BJ (cell line): ENCODE measurements at regions not wholly inside any gene's neighbourhood (a gene's known extent, or its start where the extent isn't known, plus 50 kb on each side); places are given as distances from the start of the nearest gene placed in this dataset.

Experiments used
- CTCF ChIA-PET: fragments of 350-600 bp; formaldehyde crosslinking; extraction: SDS; loops from one replicate; lab custom pipeline; 2021; ENCODE audit warnings: antibody characterized with exemption, inconsistent platforms; lab: Yijun Ruan, JAX
- POLR2A ChIA-PET: fragments of 300-600 bp; sonication (Branson Sonifier 250); formaldehyde crosslinking; extraction: SDS; loops from one replicate; lab custom pipeline; 2021; ENCODE audit warnings: antibody characterized with exemption; lab: Charles Lee
- DNase-seq: peaks from one replicate; pipeline ENCODE4 v3.0.0-alpha.2; 2011; ENCODE audit warnings: low read depth
- H3K27me3 ChIP-seq: 2 replicates; pipeline ENCODE4 v1.6.0; 2011; ENCODE audit warnings: low read length; ENCODE audit not compliant: control insufficient read depth, insufficient read depth
- H3K36me3 ChIP-seq: 2 replicates; pipeline ENCODE4 v1.5.1; 2011; ENCODE audit warnings: low read length; ENCODE audit not compliant: control insufficient read depth, insufficient read depth
- H3K4me3 ChIP-seq: 2 replicates; pipeline ENCODE4 v1.5.1; 2011; ENCODE audit warnings: low read depth, mild to moderate bottlenecking, control low read depth, low read length
- TF ChIP-seq, protein P1 (sequence below): IDR thresholded peaks from 2 replicates; pipeline ENCODE4 v1.5.1; 2011; ENCODE audit warnings: low read depth, mild to moderate bottlenecking, control low read depth, inconsistent platforms, low read length, moderate library complexity; ENCODE audit not compliant: insufficient read depth

DNA sequence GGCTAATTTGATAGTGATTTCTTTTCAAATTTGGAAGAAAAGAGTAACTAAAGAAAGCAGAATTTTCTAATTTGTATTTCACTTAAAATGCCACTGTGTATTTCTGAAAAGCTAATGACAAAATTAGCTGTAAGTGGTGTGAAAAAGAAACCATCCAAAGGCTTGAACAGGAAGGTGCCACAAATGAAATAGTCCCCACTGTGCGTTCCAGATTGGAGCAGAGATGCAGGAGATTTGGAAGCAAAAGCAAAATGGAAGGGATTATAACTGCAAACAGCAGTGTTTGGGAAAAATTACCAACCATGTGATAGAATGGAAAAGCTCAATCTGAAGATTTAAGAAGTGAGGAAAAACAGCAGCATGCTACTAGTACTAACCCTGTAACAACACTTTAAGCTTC is 498.7 kb downstream of the SUCLG1 start:
- Histone ChIP-seq H3K27me3 (no peaks in the 10 kb centered on the region), H3K36me3 (no peaks in the 10 kb centered on the region), H3K4me3 (no peak overlapping the region)
- ChIA-PET CTCF (no interaction called here), POLR2A (no interaction called here)
- TF ChIP-seq, protein P1, sequence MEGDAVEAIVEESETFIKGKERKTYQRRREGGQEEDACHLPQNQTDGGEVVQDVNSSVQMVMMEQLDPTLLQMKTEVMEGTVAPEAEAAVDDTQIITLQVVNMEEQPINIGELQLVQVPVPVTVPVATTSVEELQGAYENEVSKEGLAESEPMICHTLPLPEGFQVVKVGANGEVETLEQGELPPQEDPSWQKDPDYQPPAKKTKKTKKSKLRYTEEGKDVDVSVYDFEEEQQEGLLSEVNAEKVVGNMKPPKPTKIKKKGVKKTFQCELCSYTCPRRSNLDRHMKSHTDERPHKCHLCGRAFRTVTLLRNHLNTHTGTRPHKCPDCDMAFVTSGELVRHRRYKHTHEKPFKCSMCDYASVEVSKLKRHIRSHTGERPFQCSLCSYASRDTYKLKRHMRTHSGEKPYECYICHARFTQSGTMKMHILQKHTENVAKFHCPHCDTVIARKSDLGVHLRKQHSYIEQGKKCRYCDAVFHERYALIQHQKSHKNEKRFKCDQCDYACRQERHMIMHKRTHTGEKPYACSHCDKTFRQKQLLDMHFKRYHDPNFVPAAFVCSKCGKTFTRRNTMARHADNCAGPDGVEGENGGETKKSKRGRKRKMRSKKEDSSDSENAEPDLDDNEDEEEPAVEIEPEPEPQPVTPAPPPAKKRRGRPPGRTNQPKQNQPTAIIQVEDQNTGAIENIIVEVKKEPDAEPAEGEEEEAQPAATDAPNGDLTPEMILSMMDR = no peak
- no peak for DNase-seq

DNA sequence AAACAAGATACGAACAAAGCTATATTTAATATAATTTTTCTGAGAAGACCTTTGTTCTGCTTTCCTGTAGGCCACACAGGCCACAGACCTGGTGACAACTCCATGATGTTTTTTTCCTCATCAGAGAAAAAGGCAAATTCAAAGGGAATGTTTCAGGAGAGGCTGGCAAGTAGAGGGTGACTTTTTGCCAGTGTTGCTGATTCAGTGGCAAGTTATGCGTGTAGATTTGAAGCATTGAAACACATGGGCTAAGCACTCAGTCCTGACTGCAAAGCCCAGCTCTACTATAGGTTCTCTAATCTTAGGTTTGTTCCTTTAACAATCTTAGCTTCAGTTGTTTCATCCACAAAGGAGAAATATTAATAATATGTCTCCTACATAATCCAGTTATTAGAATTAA is 499.8 kb downstream of the SUCLG1 start:
- Histone ChIP-seq H3K27me3 (no peaks in the 10 kb centered on the region), H3K4me3 (no peak overlapping the region), H3K36me3 (no peaks in the 10 kb centered on the region)
- TF ChIP-seq, protein P1 = no peak
- DNase-seq = no peak
- CTCF ChIA-PET = no interaction called here
- POLR2A ChIA-PET = no interaction called here

DNA sequence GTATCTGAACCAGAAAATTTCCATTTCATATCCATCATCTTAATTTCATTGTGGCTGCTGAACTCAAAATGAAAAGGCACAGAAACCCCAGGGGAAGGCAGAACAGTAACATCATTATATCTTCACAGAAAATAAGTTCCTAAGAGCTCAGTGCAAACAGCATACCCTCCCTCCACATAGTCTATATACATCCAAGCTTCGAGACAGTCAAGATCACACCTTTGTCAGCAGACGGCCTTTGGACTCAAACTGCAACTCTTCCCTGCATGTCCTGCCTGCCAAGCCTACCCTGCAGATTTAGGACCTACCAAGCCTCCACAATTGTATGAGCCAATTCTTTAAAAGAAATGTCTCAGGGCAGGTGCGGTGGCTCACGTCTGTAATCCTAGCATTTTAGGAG is 502.1 kb downstream of the SUCLG1 start:
- DNase-seq = no peak
- H3K27me3 ChIP-seq = no peaks in the 10 kb centered on the region
- ChIA-PET CTCF (no interaction called here), POLR2A (no interaction called here)
- H3K4me3 ChIP-seq = no peak overlapping the region
- H3K36me3 ChIP-seq = no peaks in the 10 kb centered on the region
- TF ChIP-seq, protein P1 = no peak

DNA sequence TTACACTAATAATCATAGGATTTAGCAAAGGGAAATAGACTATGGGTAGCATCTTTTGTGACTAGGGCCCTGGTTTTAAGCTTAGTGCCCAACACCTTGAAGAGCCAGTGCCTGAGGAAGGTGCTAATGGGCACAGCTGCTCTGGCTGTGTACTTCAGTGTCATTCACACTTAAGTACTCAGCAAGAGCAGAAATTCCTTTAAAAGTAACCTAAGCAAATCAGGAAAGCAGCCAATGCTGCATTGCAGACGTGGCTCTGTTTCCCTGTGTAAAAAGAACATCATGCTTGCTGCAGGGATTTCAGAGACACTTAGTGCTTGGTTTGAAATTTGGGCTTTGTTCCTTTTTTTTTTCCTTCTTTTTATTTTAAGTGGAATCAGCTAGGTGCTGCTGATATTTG is 505.4 kb downstream of the SUCLG1 start:
- no peaks in the 10 kb centered on the region for H3K36me3 ChIP-seq
- H3K4me3 ChIP-seq = no peak overlapping the region
- ChIA-PET POLR2A (no interaction called here), CTCF (no interaction called here)
- TF ChIP-seq, protein P1 = no peak
- no peak for DNase-seq
- no peaks in the 10 kb centered on the region for H3K27me3 ChIP-seq

DNA sequence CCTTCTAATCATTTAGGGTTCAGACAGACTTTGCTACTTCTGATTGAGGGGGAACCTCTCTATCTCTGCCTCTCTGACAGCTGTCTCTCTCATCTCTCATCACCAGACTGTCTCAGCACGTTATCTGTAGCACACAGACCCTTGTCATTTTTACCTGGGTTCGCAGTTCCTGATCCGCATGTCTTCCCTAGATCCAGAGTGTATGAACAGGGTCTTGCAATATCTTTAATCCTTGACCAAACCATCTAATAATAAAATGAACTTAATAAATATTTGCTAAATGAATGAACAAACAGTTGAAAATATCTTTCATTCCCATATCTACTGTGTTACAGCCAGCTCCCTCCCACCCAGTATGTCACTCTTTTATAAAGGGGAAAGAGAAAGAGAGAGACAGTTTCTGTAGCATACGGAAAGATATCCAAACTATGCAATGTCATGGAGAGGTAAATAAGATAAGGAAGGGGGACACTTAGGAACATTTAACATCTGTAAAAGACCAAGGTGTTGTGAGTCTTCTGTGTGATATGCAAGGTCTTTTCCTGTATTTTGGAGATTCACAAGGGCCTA is 507.6 kb downstream of the SUCLG1 start:
- no peak overlapping the region for H3K4me3 ChIP-seq
- H3K36me3 ChIP-seq = no peaks in the 10 kb centered on the region
- no peaks in the 10 kb centered on the region for H3K27me3 ChIP-seq
- ChIA-PET CTCF (no interaction called here), POLR2A (no interaction called here)
- TF ChIP-seq, protein P1 = no peak
- DNase-seq = no peak
